ENCODE measurements at regions not wholly inside any gene's neighbourhood (a gene's known extent, or its start where the extent isn't known, plus 50 kb on each side); places are given as distances from the start of the nearest gene placed in this dataset.

GRCh38 chr11:45473341-45473895 lies 187.3 kb upstream of the SYT13 start:
- no peak for DNase-seq (ENCODE audit: low read depth, low spot score)

DNA sequence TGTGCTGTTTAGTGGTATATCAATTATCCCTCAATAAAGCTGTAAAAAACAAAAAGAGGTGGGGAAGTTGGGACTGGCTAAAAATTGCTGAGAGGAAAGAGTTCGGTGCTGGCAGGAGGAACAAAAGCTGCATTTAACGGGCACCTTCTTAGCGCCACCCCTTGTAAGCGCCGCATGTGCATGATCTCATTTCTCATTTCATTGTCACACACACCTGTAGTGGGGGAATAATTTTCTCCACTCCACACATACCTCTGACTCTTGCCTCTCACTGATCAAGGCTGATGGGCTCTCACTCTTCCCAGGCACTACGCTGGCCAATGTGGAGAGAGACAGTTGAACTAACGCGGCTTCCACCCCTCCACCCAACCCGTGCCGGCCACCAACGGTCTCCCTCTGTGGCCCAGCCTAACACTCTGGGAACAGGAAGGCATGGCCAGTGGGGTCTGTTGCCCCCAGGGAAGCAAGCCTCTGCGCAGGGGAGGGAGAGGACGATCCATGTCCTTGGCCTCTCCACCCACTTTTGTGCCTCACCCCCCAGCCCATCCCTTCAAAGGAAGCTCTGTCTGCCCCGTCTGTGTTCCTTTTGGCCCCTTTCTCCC lies 186.7 kb upstream of the SYT13 start:
- no peak for DNase-seq (ENCODE audit: low read depth, low spot score)

GRCh38 chr11:45471266-45471665 lies 185.1 kb upstream of the SYT13 start:
- no peak for DNase-seq (ENCODE audit: low read depth, low spot score)

DNA sequence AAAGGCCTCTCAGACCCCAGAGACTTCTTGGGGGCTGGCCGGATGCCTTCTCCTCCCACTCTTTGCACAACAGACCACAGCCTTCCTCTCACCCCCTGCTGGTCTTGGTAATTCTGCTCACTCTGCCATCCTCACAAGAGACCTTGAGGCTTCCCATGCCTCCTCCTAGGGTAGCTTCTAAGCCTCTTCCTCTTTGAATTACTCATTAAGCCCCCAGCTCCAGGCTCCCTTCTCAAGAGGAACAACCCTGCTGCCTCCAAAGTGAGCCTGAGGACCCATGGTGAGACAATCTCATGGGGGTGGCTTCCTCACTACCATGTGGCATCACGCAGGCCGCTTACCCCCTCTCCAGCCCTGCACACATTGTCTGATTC lies 184.6 kb upstream of the SYT13 start:
- DNase-seq (ENCODE audit: low read depth, low spot score) = no peak

- DNase-seq (ENCODE audit: low read depth, low spot score) = no peak
Observed at GRCh38 chr11:45470151-45470793, 184.1 kb upstream of the SYT13 start.

GRCh38 chr11:45468267-45468856 lies 182.2 kb upstream of the SYT13 start:
- no peak for DNase-seq (ENCODE audit: low read depth, low spot score)

GRCh38 chr11:45463541-45463940 lies 177.4 kb upstream of the SYT13 start:
- DNase-seq (ENCODE audit: low read depth, low spot score) = no peak

DNA sequence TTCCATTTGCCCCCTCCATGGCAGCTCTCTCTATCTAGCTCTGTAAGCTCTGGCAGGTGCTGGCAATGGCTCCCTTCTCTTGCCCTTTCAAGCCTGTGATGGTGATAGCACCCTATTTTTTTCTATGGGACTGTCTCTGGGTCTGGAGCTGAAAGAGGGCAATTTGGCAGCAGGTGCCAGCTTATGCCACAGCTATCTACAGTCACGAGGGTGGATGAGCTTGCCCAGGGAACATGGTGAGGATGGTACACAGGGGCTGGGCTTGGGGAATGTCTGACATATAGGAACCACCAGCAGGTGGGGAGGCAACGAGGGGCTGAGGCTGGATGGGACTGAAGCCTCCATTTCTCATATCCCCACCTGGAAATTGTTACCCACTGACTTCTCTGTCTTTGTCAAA lies 175.4 kb upstream of the SYT13 start:
- DNase-seq (ENCODE audit: low read depth, low spot score) = no peak

- no peak for DNase-seq (ENCODE audit: low read depth, low spot score)
Observed at GRCh38 chr11:45459491-45459890, 173.3 kb upstream of the SYT13 start.

GRCh38 chr11:45458269-45458668 lies 172.1 kb upstream of the SYT13 start:
- no peak for DNase-seq (ENCODE audit: low read depth, low spot score)

GRCh38 chr11:45457649-45458048 lies 171.5 kb upstream of the SYT13 start:
- no peak for DNase-seq (ENCODE audit: low read depth, low spot score)

DNA sequence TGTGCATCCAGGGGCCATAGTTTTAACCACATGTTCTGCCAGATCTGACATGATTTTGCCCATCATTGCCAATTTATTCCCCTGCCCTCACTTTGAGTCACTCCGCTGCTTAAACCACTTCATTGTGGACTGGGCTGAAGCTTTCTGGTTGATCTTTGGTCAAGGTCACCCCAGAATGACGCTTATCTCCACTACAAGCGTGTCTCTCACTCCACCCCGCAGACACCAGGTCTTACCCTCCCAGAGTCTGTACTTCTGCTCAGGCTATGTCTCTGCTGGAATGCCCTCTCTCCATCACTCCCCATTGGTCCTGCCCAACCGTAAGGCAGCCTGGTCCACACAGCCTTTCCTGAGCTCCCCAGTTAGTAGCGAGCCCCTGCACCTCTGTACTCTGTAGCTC lies 170.5 kb upstream of the SYT13 start:
- DNase-seq (ENCODE audit: low read depth, low spot score) = no peak

DNA sequence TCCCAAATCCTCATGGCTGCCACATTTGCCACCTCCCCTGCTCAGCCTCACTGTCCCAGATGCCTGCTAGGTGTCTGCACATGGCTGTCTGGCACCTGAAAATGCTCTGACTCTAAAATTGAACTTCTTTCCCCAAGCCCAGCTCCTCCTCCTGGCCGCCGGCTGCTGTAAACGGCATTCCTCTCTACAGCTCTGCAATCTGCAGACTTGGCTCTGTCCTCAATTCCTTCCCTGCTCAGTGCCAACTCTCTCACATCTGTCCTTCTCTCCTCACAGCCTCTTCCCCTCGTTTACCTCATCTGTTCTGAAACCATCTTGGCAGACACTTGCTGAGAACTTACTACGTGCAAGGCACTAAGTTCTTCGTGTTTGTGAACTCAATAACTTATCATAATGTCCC lies 169.4 kb upstream of the SYT13 start:
- DNase-seq (ENCODE audit: low read depth, low spot score) = no peak

DNA sequence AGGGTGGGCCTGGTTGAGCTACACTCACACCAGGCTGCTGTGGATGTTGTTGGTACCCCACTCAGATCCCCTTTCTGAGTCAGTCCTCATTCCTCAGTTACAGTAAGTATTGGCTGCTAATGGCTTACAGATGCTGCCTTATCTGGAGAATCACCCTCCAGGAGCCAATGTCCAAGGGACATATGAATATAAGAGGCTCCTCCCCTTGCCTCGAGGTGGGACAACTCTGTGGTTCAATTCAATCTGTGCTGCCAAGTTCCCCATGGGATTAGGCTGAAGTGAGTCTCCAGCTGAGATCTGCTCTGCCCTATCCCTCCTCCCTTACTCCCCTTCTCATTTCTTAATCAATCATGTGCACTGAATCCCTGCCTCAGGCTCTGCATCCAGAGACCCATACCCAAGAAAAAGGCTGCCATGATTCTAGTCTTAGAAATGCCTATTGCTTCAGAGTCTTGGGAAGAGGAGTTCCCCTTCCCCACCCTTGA lies 168.8 kb upstream of the SYT13 start:
- DNase-seq (ENCODE audit: low read depth, low spot score) = no peak

- no peak for DNase-seq (ENCODE audit: low read depth, low spot score)
Observed at GRCh38 chr11:45453721-45454120, 167.6 kb upstream of the SYT13 start.

DNA sequence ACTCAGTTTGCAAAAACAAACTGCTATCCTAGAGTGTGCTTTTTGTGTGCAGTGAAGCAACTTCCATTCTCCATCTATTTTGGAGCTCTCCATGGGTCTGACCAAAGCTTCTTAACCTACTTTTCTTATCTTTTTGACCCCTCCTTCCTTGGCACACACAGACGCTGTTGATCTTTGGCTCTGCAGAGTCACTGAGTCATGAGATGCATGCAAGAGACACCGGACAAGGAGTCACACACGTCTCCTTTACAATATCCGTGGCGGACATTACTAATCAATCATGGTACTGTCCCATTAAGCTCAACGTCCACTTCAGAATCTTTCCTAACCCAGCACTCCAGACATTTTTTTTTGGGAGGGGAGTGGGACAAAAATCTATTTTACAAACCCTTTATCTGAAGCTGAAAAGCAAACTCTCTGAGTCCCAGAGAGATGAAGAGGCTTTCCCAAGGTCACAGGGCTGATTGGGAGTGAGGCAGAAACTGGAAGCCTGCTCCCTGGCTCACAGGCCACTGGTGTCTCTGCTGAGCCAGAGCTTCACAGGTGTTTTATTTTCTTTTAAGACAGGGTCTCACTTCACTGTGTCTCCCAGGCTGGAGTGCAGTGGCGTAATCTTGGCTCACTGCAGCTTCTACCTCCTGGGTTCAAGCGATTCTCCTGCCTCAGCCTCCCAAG lies 165.8 kb upstream of the SYT13 start:
- no peak for DNase-seq (ENCODE audit: low read depth, low spot score)

- DNase-seq (ENCODE audit: low read depth, low spot score) = no peak
Observed at GRCh38 chr11:45450189-45450588, 164.0 kb upstream of the SYT13 start.

DNA sequence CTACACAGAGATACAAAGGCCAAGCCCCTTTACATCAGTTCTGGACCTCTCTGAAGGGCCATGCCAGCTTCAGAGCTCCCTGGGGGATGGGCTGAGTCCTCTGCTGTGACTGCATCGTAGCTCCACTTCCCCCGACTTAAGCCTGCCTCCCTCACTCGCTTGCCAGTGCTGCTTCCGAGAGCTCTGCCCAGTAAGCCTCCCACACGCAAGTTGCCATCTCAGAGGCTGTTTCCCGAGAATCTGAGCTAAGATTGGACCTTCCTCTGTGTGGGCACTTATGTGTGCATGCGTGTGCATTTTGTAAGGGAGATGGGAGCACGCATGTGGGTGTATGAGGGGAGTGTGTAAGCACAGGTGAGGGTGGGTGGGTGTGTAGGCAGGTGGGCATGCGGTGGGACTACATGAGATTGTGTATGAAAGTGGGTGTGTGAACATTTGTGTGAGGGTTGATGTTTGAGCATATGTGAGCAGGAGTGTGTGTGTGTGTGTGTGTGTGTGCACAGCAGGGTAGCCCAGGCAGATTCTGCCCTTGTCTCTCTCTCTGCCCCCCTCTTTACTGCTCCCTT lies 163.0 kb upstream of the SYT13 start:
- no peak for DNase-seq (ENCODE audit: low read depth, low spot score)

DNA sequence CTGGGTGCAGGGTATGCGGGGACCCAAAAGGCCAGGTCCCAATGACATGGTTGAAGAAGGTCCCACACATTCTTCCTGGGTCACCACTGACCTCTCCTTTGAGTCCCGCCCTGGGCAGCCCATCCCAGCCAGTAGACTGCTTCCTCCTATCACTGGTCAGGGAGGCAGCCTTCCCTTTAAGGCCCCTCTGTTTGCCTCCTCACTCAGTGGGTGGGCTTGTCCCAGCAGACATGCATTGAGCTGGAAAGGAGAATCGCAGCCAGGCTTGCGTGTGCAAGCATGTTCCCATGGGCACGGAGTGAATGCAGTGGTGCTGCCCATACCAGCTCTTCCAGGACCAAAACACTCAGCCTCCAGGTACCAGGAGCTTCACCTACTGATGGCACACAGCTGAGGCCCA lies 162.4 kb upstream of the SYT13 start:
- no peak for DNase-seq (ENCODE audit: low read depth, low spot score)

- DNase-seq (ENCODE audit: low read depth, low spot score) = no peak
Observed at GRCh38 chr11:45446998-45447397, 160.9 kb upstream of the SYT13 start.

DNA sequence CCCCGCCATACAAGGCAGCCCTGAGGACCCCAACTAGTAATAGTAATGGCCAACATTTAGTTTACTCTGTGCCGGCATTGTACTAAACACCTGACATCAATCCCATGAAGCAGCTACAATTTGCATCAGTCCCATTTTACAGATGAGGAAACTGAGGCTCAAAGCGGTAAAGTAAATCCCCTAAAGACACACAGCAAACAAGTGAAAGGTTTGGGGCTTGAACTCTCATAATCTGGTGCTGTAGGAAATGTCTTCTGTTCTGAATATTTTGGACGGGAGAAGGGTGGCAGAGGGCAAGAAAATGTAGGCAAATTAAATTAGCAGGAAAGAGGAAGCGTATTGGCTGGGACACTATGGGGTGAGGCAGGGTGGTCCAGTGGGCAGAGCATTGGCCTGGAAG lies 160.3 kb upstream of the SYT13 start:
- no peak for DNase-seq (ENCODE audit: low read depth, low spot score)

DNA sequence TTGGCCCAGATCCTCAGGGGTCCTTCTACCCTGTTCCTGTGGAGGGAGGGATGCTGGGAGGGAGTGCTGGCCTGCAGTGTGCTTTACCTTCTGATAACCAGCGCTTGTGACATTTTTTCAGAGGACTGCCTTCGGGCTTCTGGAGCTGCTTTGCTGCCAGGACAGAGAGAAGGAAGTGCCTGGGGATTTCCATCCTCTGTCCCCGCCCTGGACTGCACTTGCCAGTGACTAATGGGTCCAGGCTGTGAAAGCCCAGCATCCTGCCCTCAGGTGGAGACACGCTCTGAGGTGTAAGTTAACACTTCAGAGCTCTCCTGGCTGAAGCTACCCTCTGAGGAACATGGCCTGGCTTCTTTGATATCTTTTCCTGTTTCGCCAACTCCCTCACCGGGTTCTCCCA lies 158.7 kb upstream of the SYT13 start:
- no peak for DNase-seq (ENCODE audit: low read depth, low spot score)

All from smooth muscle cell of the brain vasculature (primary cell).